IMR-90 (cell line): ENCODE measurements at regions not wholly inside any gene's neighbourhood (a gene's known extent, or its start where the extent isn't known, plus 50 kb on each side); places are given as distances from the start of the nearest gene placed in this dataset.

Experiments used
- ATAC-seq: fragments of 200-7000 bp; cut with Tn5 transposase; 2 replicates; pipeline ENCODE4 v1.9.1; 2020; ENCODE audit warnings: low read depth, mild to moderate bottlenecking, moderate library complexity
- BruUV-seq: library from RNA; stranded (reverse); fragments of 400-500 nt; replicated peaks from 2 replicates; lab custom pipeline; 2021; lab: Mats Ljungman, UMichigan
- CTCF ChIA-PET: fragments of 300-600 bp; formaldehyde crosslinking; extraction: SDS; loops from one replicate; lab custom pipeline; 2021; ENCODE audit warnings: antibody characterized with exemption; lab: Yijun Ruan, JAX
- POLR2A ChIA-PET: fragments of 300-600 bp; sonication (Branson Sonifier 250); formaldehyde crosslinking; loops from one replicate; lab custom pipeline; 2022; ENCODE audit warnings: antibody characterized with exemption; ENCODE audit not compliant: unreplicated experiment; lab: Charles Lee
- DNase-seq: peaks from one replicate; pipeline ENCODE4 v3.0.0; 2013
- H2AFZ ChIP-seq: replicated peaks from 2 replicates; pipeline ENCODE3; 2013; ENCODE audit warnings: low read length, mild to moderate bottlenecking; ENCODE audit not compliant: poor library complexity
- H2AK5ac ChIP-seq: 2 replicates; pipeline ENCODE4 v1.6.1; 2013; ENCODE audit warnings: low read depth, low read length, inconsistent platforms
- H2AK9ac ChIP-seq: replicated peaks from 2 replicates; pipeline ENCODE3; 2013; ENCODE audit warnings: mild to moderate bottlenecking, low read depth, low read length, moderate library complexity; ENCODE audit not compliant: poor library complexity
- H2BK120ac ChIP-seq: 2 replicates; pipeline ENCODE4 v1.6.1; 2013; ENCODE audit warnings: low read depth, low read length, inconsistent platforms
- H2BK15ac ChIP-seq: 3 replicates; pipeline ENCODE4 v1.6.1; 2013; ENCODE audit warnings: low read depth, low read length, inconsistent platforms
- H2BK20ac ChIP-seq: 2 replicates; pipeline ENCODE4 v1.6.1; 2013; ENCODE audit warnings: low read depth, mild to moderate bottlenecking, inconsistent platforms, low read length, moderate library complexity
- H2BK5ac ChIP-seq: 2 replicates; pipeline ENCODE4 v1.6.1; 2013; ENCODE audit warnings: mild to moderate bottlenecking, low read depth, low read length, inconsistent platforms; ENCODE audit not compliant: poor library complexity, severe bottlenecking
- H3K14ac ChIP-seq: replicated peaks from 2 replicates; pipeline ENCODE4 v1.6.1; 2013; ENCODE audit warnings: low read depth, low read length, inconsistent platforms
- H3K18ac ChIP-seq: 2 replicates; pipeline ENCODE4 v1.6.1; 2013; ENCODE audit warnings: low read depth, low read length, control low read depth
- H3K23ac ChIP-seq: 2 replicates; pipeline ENCODE4 v1.6.1; 2013; ENCODE audit warnings: low read depth, low read length, inconsistent platforms
- H3K27ac ChIP-seq: 2 replicates; pipeline ENCODE4 v1.5.1; 2013; ENCODE audit warnings: mild to moderate bottlenecking, control low read depth, low read length; ENCODE audit not compliant: insufficient read depth
- H3K27me3 ChIP-seq: 2 replicates; pipeline ENCODE4 v1.6.1; 2013; ENCODE audit warnings: low read length; ENCODE audit not compliant: control insufficient read depth, insufficient read depth
- H3K36me3 ChIP-seq: 2 replicates; pipeline ENCODE4 v1.6.1; 2013; ENCODE audit warnings: low read length, mixed read lengths; ENCODE audit not compliant: control insufficient read depth, insufficient read depth
- H3K4ac ChIP-seq: 2 replicates; pipeline ENCODE4 v1.6.1; 2013; ENCODE audit warnings: low read depth, low read length, inconsistent platforms
- H3K4me1 ChIP-seq: 2 replicates; pipeline ENCODE4 v1.6.1; 2013; ENCODE audit warnings: low read length, mixed read lengths; ENCODE audit not compliant: control insufficient read depth, insufficient read depth
- H3K4me2 ChIP-seq: 2 replicates; pipeline ENCODE4 v1.6.1; 2013; ENCODE audit warnings: low read depth, mild to moderate bottlenecking, control low read depth, low read length, moderate library complexity
- H3K4me3 ChIP-seq: 2 replicates; pipeline ENCODE4 v1.5.1; 2013; ENCODE audit warnings: low read depth, mild to moderate bottlenecking, control low read depth, low read length, moderate library complexity; ENCODE audit not compliant: insufficient read depth
- H3K56ac ChIP-seq: 2 replicates; pipeline ENCODE4 v1.6.1; 2013; ENCODE audit warnings: low read length, inconsistent platforms; ENCODE audit not compliant: insufficient read depth; ENCODE audit errors: extremely low read depth
- H3K79me1 ChIP-seq, 2 experiments: 2 replicates each; pipeline ENCODE4 v1.6.1; 2013; ENCODE audit warnings: low read length in 2 of 2, inconsistent platforms in 1 of 2, low read depth in 1 of 2
- H3K9ac ChIP-seq: 2 replicates; pipeline ENCODE4 v1.6.1; 2013; ENCODE audit warnings: low read depth, low read length, control low read depth
- H3K9me1 ChIP-seq: 2 replicates; pipeline ENCODE4 v1.6.1; 2013; ENCODE audit warnings: low read length, inconsistent platforms; ENCODE audit not compliant: insufficient read depth
- H3K9me3 ChIP-seq: 2 replicates; pipeline ENCODE4 v1.6.1; 2013; ENCODE audit warnings: low read length; ENCODE audit not compliant: control insufficient read depth, insufficient read depth
- H4K20me1 ChIP-seq: 2 replicates; pipeline ENCODE4 v1.6.1; 2013; ENCODE audit warnings: low read length, inconsistent platforms; ENCODE audit not compliant: insufficient read depth
- H4K5ac ChIP-seq: 2 replicates; pipeline ENCODE4 v1.6.1; 2013; ENCODE audit warnings: mild to moderate bottlenecking, low read depth, low read length, control low read depth
- H4K8ac ChIP-seq, 2 experiments: 2 replicates each; pipeline ENCODE4 v1.6.1; 2013; ENCODE audit warnings: low read depth in 2 of 2, low read length in 2 of 2, control low read depth in 1 of 2, inconsistent platforms in 1 of 2
- H4K91ac ChIP-seq: 2 replicates; pipeline ENCODE4 v1.6.1; 2013; ENCODE audit warnings: low read depth, low read length, inconsistent platforms; ENCODE audit not compliant: insufficient read depth
- BHLHE40 ChIP-seq: fragments of 150-350 bp; IDR thresholded peaks from 2 replicates; pipeline ENCODE4 v1.6.1; 2016; ENCODE audit warnings: mild to moderate bottlenecking, low read depth, low read length
- CHD1 ChIP-seq: IDR thresholded peaks from 2 replicates; pipeline ENCODE4 v1.6.1; 2012; ENCODE audit warnings: low read depth, low read length, improper control_type of control experiment
- ELK1 ChIP-seq: fragments of 150-350 bp; IDR thresholded peaks from 2 replicates; pipeline ENCODE4 v1.6.1; 2016; ENCODE audit warnings: low read depth, mild to moderate bottlenecking, low read length, moderate library complexity, borderline replicate concordance
- FOS ChIP-seq: fragments of 150-350 bp; IDR thresholded peaks from 2 replicates; pipeline ENCODE4 v1.6.1; 2016; ENCODE audit warnings: low read depth, low read length
- MAFK ChIP-seq: IDR thresholded peaks from 2 replicates; pipeline ENCODE4 v1.6.1; 2012; ENCODE audit warnings: low read depth, low read length, improper control_type of control experiment
- RCOR1 ChIP-seq: IDR thresholded peaks from 2 replicates; pipeline ENCODE4 v1.6.1; 2012; ENCODE audit warnings: mild to moderate bottlenecking, low read length, improper control_type of control experiment; ENCODE audit not compliant: insufficient replicate concordance
- RFX5 ChIP-seq: IDR thresholded peaks from 2 replicates; pipeline ENCODE4 v1.8.0; 2012; ENCODE audit warnings: low read depth, mild to moderate bottlenecking, low read length, moderate library complexity
- USF2 ChIP-seq: fragments of 150-350 bp; IDR thresholded peaks from 2 replicates; pipeline ENCODE4 v1.6.1; 2017; ENCODE audit warnings: mild to moderate bottlenecking, antibody characterized with exemption, low read length, low read depth
- WGBS, 2 experiments: methylation state at CpG; one replicate each; pipeline versions ENCODE4 v1.1.5 to v1.1.7; 2013; ENCODE audit warnings: missing lambda C conversion rate in 2 of 2; ENCODE audit not compliant: insufficient read length in 1 of 2; ENCODE audit errors: extremely low coverage in 2 of 2; 5-methylcytosine and 5-hydroxymethylcytosine counted together
- dilution Hi-C: fragments of 300-500 bp; cut with HindIII; formaldehyde crosslinking; loops from one replicate; pipeline ENCODE4 v1.14.3; 2018; ENCODE audit warnings: low sequenced_read_pairs; ENCODE audit not compliant: unreplicated experiment
- in situ Hi-C: fragments of 300-500 bp; cut with MboI; formaldehyde crosslinking; loops from 3 replicates; pipeline ENCODE4 v1.14.3; 2019; ENCODE audit warnings: low sequenced_read_pairs, inconsistent platforms, mixed read lengths
- intact Hi-C: fragments of 100-400 bp; cut with micrococcal nuclease; formaldehyde crosslinking; loops from 2 replicates; pipeline ENCODE4 v1.10.0; 2022

GRCh38 chr6:170187669-170188566 is 103.0 kb downstream of the DLL1 start:
- Histone ChIP-seq H2BK5ac (no peak overlapping the region), H2AFZ (no peak overlapping the region), H3K36me3 (no peaks in the 10 kb centered on the region), H3K56ac (no peak overlapping the region), H3K27me3 (no peaks in the 10 kb centered on the region), H2AK5ac (no peak overlapping the region), H3K14ac (no peak overlapping the region), H2BK120ac (no peak overlapping the region), H3K9me3 (peaks cover 39% of the 10 kb centered on the region), H3K79me1 (no peaks in the 10 kb centered on the region), H4K91ac (no peak overlapping the region), H2BK20ac (no peak overlapping the region), H3K18ac (no peak overlapping the region), H4K20me1 (no peaks in the 10 kb centered on the region), H3K4me3 (no peak overlapping the region), H4K5ac (no peak overlapping the region), H4K8ac (no peak overlapping the region), H3K4me1 (no peaks in the 10 kb centered on the region), H3K23ac (no peak overlapping the region), H3K4me2 (no peak overlapping the region), H2BK15ac (no peak overlapping the region), H3K9ac (no peak overlapping the region), H2AK9ac (no peak overlapping the region), H3K4ac (no peak overlapping the region), H3K9me1 (no peaks in the 10 kb centered on the region), H3K27ac (no peak overlapping the region)
- no TSS peak for BruUV-seq
- ATAC-seq (no peak), DNase-seq (no peak)
- dilution Hi-C loops = no loop called here
- in situ Hi-C loops = no loop called here
- CTCF ChIA-PET = no interaction called here
- TF ChIP-seq RCOR1 (no peak), ELK1 (no peak), MAFK (no peak), RFX5 (no peak), BHLHE40 (no peak), USF2 (no peak), FOS (no peak), CHD1 (no peak)
- POLR2A ChIA-PET = no interaction called here
- 69% methylated on average over 14 of the region's 28 CpGs; no CpG with 5 or more reads in 1 of the 2 experiments for WGBS, 2 experiments
- intact Hi-C loops = no loop called here
